ENCODE measurements at regions not wholly inside any gene's neighbourhood (a gene's known extent, or its start where the extent isn't known, plus 50 kb on each side); places are given as distances from the start of the nearest gene placed in this dataset.

DNA sequence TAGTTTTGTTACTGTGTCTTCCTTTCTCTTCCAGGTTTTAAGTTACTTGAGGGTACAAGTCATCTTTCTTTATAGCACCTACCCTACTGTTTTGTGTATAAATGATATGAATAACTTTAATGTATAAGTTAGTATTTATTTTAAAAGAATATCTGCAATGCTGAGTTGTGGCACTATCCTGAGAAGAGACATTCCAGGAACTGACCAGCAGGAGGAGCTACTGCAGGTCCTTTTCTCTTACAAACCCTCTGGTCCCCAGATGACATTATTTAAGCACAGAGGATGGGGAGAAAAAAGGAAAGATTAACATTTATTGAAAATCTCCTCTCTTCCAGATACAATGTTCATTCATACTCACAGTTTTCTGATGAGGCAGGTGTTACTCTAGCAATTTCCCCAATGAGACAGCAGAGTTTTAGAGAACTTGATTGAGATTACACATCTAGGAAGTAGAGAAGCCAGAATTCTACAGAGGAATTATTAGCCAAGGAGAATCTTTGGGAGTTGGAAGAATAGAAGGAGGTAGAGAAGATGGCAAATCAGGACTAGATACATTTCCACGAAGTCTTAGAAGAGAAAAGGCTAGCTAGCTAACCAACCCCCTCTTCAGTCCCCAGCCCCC, 541.2 kb upstream of the API5 start:
- no peaks in the 10 kb centered on the region for H3K9me3 ChIP-seq
- no peaks in the 10 kb centered on the region for H3K27me3 ChIP-seq
- TF ChIP-seq, protein P1, sequence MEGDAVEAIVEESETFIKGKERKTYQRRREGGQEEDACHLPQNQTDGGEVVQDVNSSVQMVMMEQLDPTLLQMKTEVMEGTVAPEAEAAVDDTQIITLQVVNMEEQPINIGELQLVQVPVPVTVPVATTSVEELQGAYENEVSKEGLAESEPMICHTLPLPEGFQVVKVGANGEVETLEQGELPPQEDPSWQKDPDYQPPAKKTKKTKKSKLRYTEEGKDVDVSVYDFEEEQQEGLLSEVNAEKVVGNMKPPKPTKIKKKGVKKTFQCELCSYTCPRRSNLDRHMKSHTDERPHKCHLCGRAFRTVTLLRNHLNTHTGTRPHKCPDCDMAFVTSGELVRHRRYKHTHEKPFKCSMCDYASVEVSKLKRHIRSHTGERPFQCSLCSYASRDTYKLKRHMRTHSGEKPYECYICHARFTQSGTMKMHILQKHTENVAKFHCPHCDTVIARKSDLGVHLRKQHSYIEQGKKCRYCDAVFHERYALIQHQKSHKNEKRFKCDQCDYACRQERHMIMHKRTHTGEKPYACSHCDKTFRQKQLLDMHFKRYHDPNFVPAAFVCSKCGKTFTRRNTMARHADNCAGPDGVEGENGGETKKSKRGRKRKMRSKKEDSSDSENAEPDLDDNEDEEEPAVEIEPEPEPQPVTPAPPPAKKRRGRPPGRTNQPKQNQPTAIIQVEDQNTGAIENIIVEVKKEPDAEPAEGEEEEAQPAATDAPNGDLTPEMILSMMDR (IDR thresholded peaks at IDR 0.05) = no peak
- no peaks in the 10 kb centered on the region for H3K4me1 ChIP-seq
- no peak overlapping the region for H3K27ac ChIP-seq
- H3K4me3 ChIP-seq = no peak overlapping the region
- intact Hi-C loops (cut with DNase I; ENCODE audit: low total_unique reads) = no loop called here
- H3K36me3 ChIP-seq = no peaks in the 10 kb centered on the region
- no peak for DNase-seq

DNA sequence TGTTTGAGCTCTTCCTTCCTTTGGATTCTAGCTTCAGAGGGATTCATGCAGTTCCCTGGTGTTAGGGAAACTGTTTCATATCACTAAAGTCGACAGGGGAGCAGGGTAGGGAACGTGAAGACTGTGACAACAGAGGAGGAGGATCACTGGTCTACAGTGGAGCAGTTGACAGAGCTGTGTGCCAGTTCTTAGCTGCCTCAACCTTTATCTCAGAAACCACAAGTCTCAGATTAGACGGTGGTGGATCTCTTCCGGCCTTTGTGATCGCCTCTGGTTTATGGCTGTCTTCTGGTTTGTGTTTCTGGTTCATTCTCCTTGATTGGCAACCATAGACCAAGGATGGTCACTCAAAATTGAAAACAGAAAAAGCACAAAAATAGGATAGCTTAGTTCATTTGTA, 538.9 kb upstream of the API5 start:
- intact Hi-C loops (cut with DNase I; ENCODE audit: low total_unique reads) = no loop called here
- H3K4me3 ChIP-seq = no peak overlapping the region
- TF ChIP-seq, protein P1 (IDR thresholded peaks at IDR 0.05) = no peak

DNA sequence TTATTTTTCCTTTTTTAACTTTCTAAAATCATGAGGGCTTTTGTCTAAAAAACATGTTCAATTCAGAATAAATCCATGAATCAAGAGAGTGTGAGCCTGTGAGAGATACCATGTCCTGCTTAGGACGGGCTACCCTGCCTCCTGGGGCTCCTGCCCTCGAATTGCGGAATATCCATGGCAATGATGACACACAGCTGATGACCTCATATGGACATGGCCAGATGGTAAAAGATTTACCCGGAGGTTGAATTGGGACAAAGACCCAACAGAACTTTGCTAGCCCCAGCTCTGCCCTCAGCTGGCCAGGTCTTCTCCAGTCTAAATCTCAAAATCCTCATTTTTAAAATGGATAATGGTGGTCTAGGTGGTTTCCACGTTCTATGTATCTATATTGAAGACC, 538.1 kb upstream of the API5 start:
- DNase-seq = no peak
- Histone ChIP-seq H3K27me3 (no peaks in the 10 kb centered on the region), H3K4me1 (no peaks in the 10 kb centered on the region), H3K36me3 (no peaks in the 10 kb centered on the region), H3K9me3 (no peaks in the 10 kb centered on the region), H3K27ac (no peak overlapping the region), H3K4me3 (no peak overlapping the region)
- intact Hi-C loops (cut with DNase I; ENCODE audit: low total_unique reads) = no loop called here
- TF ChIP-seq, protein P1 (IDR thresholded peaks at IDR 0.05) = no peak

More for the DNA sequence above, 538.9 kb upstream of the API5 start:
- Histone ChIP-seq H3K4me1 (no peaks in the 10 kb centered on the region), H3K9me3 (no peaks in the 10 kb centered on the region), H3K36me3 (no peaks in the 10 kb centered on the region), H3K27ac (no peak overlapping the region), H3K27me3 (no peaks in the 10 kb centered on the region)
- no peak for DNase-seq

DNA sequence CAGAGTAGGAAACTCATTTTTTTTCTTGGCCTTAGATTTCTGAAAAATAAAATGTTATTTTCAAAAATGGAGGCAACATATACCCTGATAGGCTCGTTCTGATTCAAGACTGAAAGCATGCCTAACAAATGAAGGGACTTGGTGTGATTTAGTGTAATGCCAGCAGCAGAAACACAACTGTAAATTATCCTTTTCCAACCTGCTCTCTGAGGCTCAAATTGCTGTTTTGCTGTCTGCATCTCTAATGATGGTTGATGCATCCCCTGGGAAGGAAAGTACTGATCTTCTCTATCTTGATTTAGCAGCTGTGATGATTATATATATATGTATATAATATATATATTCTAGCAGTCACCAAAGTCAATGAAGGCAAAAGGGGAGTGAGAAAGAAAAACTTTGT, 537.2 kb upstream of the API5 start:
- Histone ChIP-seq H3K9me3 (no peaks in the 10 kb centered on the region), H3K27ac (no peak overlapping the region), H3K4me3 (no peak overlapping the region), H3K4me1 (no peaks in the 10 kb centered on the region), H3K36me3 (no peaks in the 10 kb centered on the region), H3K27me3 (no peaks in the 10 kb centered on the region)
- DNase-seq = no peak
- TF ChIP-seq, protein P1 (IDR thresholded peaks at IDR 0.05) = no peak
- intact Hi-C loops (cut with DNase I; ENCODE audit: low total_unique reads) = no loop called here

DNA sequence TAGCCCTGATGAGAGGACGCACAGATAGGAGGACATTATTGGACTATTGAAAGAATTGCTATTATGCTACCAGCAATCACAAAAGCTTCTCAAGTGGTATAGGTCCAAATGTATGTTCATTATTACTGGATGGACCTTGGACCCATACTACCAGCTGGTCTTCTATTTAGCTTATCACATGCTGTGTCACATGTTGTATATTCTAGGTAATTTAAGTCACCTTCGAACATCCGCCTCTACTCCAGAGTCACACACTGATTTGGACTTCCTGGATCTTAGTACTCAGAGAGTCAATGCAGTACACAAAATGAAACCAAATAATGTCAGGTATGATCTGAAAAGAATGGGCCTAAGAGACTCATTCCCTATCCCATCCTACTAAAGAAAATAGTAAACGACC, 534.0 kb upstream of the API5 start:
- Histone ChIP-seq H3K4me1 (no peaks in the 10 kb centered on the region), H3K9me3 (no peaks in the 10 kb centered on the region), H3K27me3 (no peaks in the 10 kb centered on the region), H3K27ac (no peak overlapping the region), H3K4me3 (no peak overlapping the region), H3K36me3 (no peaks in the 10 kb centered on the region)
- no peak for DNase-seq
- intact Hi-C loops (cut with DNase I; ENCODE audit: low total_unique reads) = no loop called here
- TF ChIP-seq, protein P1 (IDR thresholded peaks at IDR 0.05) = no peak

DNA sequence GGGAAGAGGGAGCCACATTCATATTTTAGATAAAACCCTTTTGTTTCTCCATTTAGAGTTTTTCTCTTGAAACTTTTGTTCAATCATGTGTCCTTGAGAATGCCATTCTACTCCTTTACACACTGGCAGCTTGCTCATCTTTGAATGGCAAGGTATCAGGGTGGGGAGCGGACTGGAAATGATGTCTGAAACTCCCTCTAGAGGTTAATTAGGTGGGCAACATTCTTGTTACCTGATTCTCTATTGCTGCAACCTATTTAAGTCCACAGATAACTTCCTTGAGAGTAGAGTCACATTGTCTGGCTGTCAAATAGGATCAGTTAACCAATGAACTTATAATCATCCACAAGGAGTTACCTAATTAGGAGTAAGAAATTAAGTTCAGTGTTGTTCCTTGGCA, 533.6 kb upstream of the API5 start:
- Histone ChIP-seq H3K27me3 (no peaks in the 10 kb centered on the region), H3K9me3 (no peaks in the 10 kb centered on the region), H3K27ac (no peak overlapping the region), H3K4me1 (no peaks in the 10 kb centered on the region), H3K36me3 (no peaks in the 10 kb centered on the region), H3K4me3 (no peak overlapping the region)
- intact Hi-C loops (cut with DNase I; ENCODE audit: low total_unique reads) = no loop called here
- TF ChIP-seq, protein P1 (IDR thresholded peaks at IDR 0.05) = no peak
- DNase-seq = no peak

All from tibial artery (tissue), 4 donors.